GM13976 (cell line): ENCODE measurements at regions not wholly inside any gene's neighbourhood (a gene's known extent, or its start where the extent isn't known, plus 50 kb on each side); places are given as distances from the start of the nearest gene placed in this dataset.

Experiments
- DNase-seq: peaks from one replicate; pipeline ENCODE4 v3.0.0; 2012; ENCODE audit warnings: low spot score
- CTCF ChIP-seq: IDR thresholded peaks from 2 replicates; pipeline ENCODE4 v1.5.1; 2012; ENCODE audit warnings: borderline replicate concordance, mild to moderate bottlenecking; ENCODE audit not compliant: insufficient read depth; ENCODE audit errors: extremely low read depth, missing control alignments, control extremely low read depth
- in situ Hi-C: fragments of 300-500 bp; cut with MboI; formaldehyde crosslinking; loops from one replicate; pipeline ENCODE4 v1.12.0; 2022; ENCODE audit warnings: low sequenced_read_pairs, mixed read lengths, inconsistent platforms; ENCODE audit not compliant: unreplicated experiment

GRCh38 chr2:221068123-221068522 is 504.0 kb downstream of the EPHA4 start:
- in situ Hi-C loops, result no loop called here
- DNase-seq, result no peak
- no peak for TF ChIP-seq CTCF

GRCh38 chr2:221070106-221070505 is 502.0 kb downstream of the EPHA4 start:
- in situ Hi-C loops, result no loop called here
- TF ChIP-seq CTCF, result no peak

GRCh38 chr2:221073326-221074049 is 498.6 kb downstream of the EPHA4 start:
- no peak for DNase-seq
- in situ Hi-C loops, result no loop called here
- TF ChIP-seq CTCF, result no peak

More at GRCh38 chr2:221070106-221070505, 502.0 kb downstream of the EPHA4 start:
- DNase-seq, result no peak

- TF ChIP-seq CTCF, result no peak
- in situ Hi-C loops, result no loop called here
- no peak for DNase-seq
Observed at GRCh38 chr2:221074238-221074637, 497.9 kb downstream of the EPHA4 start.

- DNase-seq, result no peak
- in situ Hi-C loops, result no loop called here
- no peak for TF ChIP-seq CTCF
Observed at GRCh38 chr2:221075203-221075602, 496.9 kb downstream of the EPHA4 start.

GRCh38 chr2:221077251-221077650 is 494.9 kb downstream of the EPHA4 start:
- no peak for TF ChIP-seq CTCF
- in situ Hi-C loops, result no loop called here
- DNase-seq, result no peak
